HL-60 (cell line): ENCODE measurements at regions not wholly inside any gene's neighbourhood (a gene's known extent, or its start where the extent isn't known, plus 50 kb on each side); places are given as distances from the start of the nearest gene placed in this dataset.

Experiments
- CTCF ChIP-seq: IDR thresholded peaks from one replicate; pipeline ENCODE4 v1.5.1; 2011; ENCODE audit warnings: low read length, control low read depth, inconsistent platforms; ENCODE audit not compliant: insufficient read depth
- POLR2AphosphoS5 ChIP-seq: IDR thresholded peaks from 2 replicates; pipeline ENCODE4 v1.6.1; 2012; ENCODE audit warnings: low read depth

DNA sequence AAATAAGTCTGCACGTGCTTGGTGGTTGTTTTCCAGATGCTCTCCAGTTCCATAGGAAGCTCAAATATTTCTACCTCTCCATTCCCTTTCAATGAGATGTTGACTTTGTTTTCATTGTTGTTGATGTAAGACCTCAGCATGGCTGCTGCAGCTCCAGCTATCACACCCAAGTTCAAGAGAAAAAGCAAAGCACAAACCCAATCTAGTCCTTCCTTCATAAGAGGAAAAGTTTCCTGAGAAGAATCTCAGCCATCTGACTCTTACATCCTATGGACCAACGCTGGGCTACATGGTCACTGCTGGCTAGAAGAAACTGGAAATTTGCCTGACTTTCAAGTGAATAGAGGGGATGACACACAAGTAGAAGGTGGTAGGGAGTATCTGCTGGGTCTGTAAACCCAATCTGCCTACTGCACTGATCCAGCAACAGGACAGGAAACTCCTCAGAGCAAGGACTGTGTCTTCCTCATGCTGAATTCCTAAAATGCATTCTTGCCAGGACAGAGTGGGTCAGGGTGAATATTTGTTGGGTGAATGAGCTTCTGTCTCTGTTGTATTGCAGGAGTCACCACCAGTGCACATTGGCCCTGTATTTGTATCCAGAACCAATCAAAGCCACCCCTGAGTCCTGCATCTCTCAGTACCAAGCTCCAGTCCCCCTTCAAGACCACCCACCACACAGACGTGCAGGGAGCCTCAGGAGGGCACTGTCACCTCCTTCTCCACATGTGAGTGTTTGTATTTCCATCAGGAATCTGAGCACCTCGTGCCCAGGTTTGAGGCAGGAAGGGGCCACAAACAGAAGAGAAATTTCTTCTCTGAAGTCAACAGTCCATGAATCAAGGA, 118.0 kb upstream of the IGLL5 start:
- TF ChIP-seq CTCF (no peak), POLR2AphosphoS5 (no peak)
